Left lung (tissue), 4 donors: ENCODE measurements at regions not wholly inside any gene's neighbourhood (a gene's known extent, or its start where the extent isn't known, plus 50 kb on each side); places are given as distances from the start of the nearest gene placed in this dataset.

Experiments used
- ATAC-seq: fragments of 200-7000 bp; cut with Tn5 transposase; one replicate; pipeline ENCODE4 v1.9.1; 2020; ENCODE audit warnings: moderate library complexity
- DNase-seq, 4 donors: peaks; one replicate each; pipeline ENCODE4 v3.0.0-alpha.2; 2013 to 2020
- H3K27ac ChIP-seq, 2 donors: fragments of 200-600 bp; sonication (generic) in 1 of 2; one replicate each; pipeline versions ENCODE4 v1.5.0 to v1.8.0; 2020 to 2021
- H3K27me3 ChIP-seq, 2 donors: fragments of 200-600 bp; sonication (generic) in 1 of 2; one replicate each; pipeline versions ENCODE4 v1.5.0 to v1.8.0; 2020 to 2021
- H3K36me3 ChIP-seq, 2 donors: fragments of 200-600 bp; sonication (generic) in 1 of 2; one replicate each; pipeline versions ENCODE4 v1.5.0 to v1.8.0; 2020 to 2021
- H3K4me1 ChIP-seq, 2 donors: fragments of 200-600 bp; one replicate each; pipeline ENCODE4 v1.8.0; 2021
- H3K4me3 ChIP-seq, 2 donors: fragments of 200-600 bp; sonication (generic) in 1 of 2; one replicate each; pipeline versions ENCODE4 v1.5.0 to v1.8.0; 2020 to 2021; ENCODE audit warnings: mild to moderate bottlenecking in 1 of 2
- H3K9me3 ChIP-seq, 2 donors: fragments of 200-600 bp; sonication (generic) in 1 of 2; one replicate each; pipeline versions ENCODE4 v1.5.0 to v1.8.0; 2020 to 2021
- CTCF ChIP-seq, 2 donors: fragments of 200-600 bp; sonication (generic) in 1 of 2; IDR thresholded peaks; one replicate each; pipeline versions ENCODE4 v1.5.0 to v1.8.0; 2021; ENCODE audit warnings: antibody characterized with exemption in 2 of 2
- intact Hi-C, 2 donors: fragments of 100-400 bp; cut with DNase I; formaldehyde crosslinking; loops; one replicate each; pipeline versions ENCODE4 v1.11.2 to v1.14.2; 2022
- donor health status: DM: no; HTN: yes; CAD: no.
- donor health status: DM: no; HTN: no; CAD: no.

DNA sequence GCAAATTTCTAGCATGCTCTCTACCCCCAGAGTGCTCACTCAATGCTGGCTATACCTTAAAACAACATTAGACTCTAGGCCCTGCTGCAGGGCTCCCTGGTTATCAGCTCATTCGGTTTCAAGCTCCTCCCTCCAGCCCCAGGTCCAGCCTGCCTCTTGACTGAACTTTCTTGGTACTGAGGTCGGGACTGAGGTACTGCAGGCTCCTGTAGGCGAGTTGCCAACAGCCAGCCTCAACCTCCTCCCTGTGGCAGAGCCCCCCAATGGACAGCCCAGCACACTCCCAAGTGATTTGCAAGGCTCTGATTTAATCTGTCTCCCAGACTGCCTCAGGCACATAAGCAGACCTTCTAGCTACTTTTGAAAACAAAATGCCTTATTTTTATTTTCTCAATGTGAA is 73.6 kb upstream of the EIF3M start:
- Histone ChIP-seq H3K27me3 (peaks cover 0 to 14% of the 10 kb centered on the region in 2 donors), H3K4me1 (no peaks in the 10 kb centered on the region), H3K36me3 (no peaks in the 10 kb centered on the region), H3K4me3 (no peak overlapping the region), H3K9me3 (no peaks in the 10 kb centered on the region), H3K27ac (no peak overlapping the region)
- no peak for ATAC-seq
- TF ChIP-seq CTCF (IDR thresholded peaks at IDR 0.05), result no peak
- DNase-seq, result no peak
- intact Hi-C loops, result no loop called here

DNA sequence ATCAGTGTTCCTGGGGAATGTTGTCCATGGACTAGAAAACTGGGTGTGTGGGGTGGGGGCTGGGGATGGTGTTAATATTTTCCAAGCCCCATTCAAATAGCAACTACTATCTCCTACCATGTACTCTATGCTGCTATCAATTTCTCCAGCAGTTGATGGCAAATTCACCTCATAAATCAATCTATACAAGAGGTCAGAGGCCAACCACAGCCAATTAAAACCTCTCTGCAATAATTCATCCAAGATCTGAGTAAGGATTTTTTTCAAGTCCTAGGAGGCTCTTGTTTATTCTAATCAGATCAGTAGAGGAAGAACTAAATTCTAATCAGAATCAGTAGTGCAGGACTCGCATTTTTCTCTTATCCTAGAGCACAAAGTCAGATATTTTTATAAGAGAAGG is 73.4 kb upstream of the WT1 start:
- ATAC-seq (no peak), DNase-seq (no peak)
- Histone ChIP-seq H3K36me3 (no peaks in the 10 kb centered on the region), H3K27ac (no peak overlapping the region), H3K4me3 (no peak overlapping the region), H3K9me3 (no peaks in the 10 kb centered on the region), H3K4me1 (no peaks in the 10 kb centered on the region), H3K27me3 (peaks cover 0 to 14% of the 10 kb centered on the region in 2 donors)
- intact Hi-C loops, result no loop called here
- no peak for TF ChIP-seq CTCF (IDR thresholded peaks at IDR 0.05)

GRCh38 chr11:32500001-32500400 is 64.7 kb upstream of the WT1 start:
- Histone ChIP-seq H3K4me3 (no peak overlapping the region), H3K9me3 (no peaks in the 10 kb centered on the region), H3K27me3 (no peaks in the 10 kb centered on the region), H3K36me3 (no peaks in the 10 kb centered on the region), H3K4me1 (no peaks in the 10 kb centered on the region), H3K27ac (no peak overlapping the region)
- intact Hi-C loops, result no loop called here
- ATAC-seq (no peak), DNase-seq (no peak)
- no peak for TF ChIP-seq CTCF (IDR thresholded peaks at IDR 0.05)

DNA sequence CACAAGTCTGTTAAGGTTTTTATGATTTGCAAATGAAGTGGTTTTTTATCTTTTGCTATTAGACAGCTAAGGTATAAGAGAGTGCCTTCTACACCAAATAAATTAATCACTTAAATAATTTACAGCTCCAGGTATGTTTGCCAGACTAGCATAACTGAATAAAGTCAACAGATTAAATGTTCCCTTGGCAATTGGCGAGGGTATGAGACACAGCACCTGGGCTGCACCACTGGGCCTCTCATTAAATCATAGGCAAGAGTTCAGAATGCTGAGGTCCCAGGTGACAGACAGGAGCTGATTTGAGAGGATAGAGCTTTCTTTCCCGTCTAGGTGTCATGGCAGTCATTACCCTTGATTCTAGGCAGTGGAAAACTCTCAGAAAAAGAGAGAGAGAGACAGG is 62.6 kb upstream of the WT1 start:
- Histone ChIP-seq H3K27ac (no peak overlapping the region), H3K4me3 (no peak overlapping the region), H3K36me3 (no peaks in the 10 kb centered on the region), H3K4me1 (no peaks in the 10 kb centered on the region), H3K9me3 (no peaks in the 10 kb centered on the region), H3K27me3 (no peaks in the 10 kb centered on the region)
- intact Hi-C loops, result no loop called here
- no peak for ATAC-seq
- TF ChIP-seq CTCF (IDR thresholded peaks at IDR 0.05), result no peak
- DNase-seq, result no peak

- Histone ChIP-seq H3K4me3 (no peak overlapping the region), H3K27ac (no peak overlapping the region), H3K36me3 (no peaks in the 10 kb centered on the region), H3K4me1 (no peaks in the 10 kb centered on the region), H3K27me3 (no peaks in the 10 kb centered on the region), H3K9me3 (no peaks in the 10 kb centered on the region)
- intact Hi-C loops, result no loop called here
- no peak for TF ChIP-seq CTCF (IDR thresholded peaks at IDR 0.05)
- ATAC-seq (no peak), DNase-seq (no peak)
These were observed 59.3 kb upstream of the WT1 start for GRCh38 chr11:32494629-32495028.
